GM20000 (cell line): ENCODE measurements at regions not wholly inside any gene's neighbourhood (a gene's known extent, or its start where the extent isn't known, plus 50 kb on each side); places are given as distances from the start of the nearest gene placed in this dataset.

Source experiments
- DNase-seq: peaks from one replicate; pipeline ENCODE4 v3.0.0; 2012; ENCODE audit warnings: low spot score
- TF ChIP-seq, protein P1 (sequence below): IDR thresholded peaks from 2 replicates; pipeline ENCODE4 v1.5.1; 2012; ENCODE audit warnings: mild to moderate bottlenecking, control low read depth; ENCODE audit errors: extremely low read depth, missing control alignments

- TF ChIP-seq, protein P1, sequence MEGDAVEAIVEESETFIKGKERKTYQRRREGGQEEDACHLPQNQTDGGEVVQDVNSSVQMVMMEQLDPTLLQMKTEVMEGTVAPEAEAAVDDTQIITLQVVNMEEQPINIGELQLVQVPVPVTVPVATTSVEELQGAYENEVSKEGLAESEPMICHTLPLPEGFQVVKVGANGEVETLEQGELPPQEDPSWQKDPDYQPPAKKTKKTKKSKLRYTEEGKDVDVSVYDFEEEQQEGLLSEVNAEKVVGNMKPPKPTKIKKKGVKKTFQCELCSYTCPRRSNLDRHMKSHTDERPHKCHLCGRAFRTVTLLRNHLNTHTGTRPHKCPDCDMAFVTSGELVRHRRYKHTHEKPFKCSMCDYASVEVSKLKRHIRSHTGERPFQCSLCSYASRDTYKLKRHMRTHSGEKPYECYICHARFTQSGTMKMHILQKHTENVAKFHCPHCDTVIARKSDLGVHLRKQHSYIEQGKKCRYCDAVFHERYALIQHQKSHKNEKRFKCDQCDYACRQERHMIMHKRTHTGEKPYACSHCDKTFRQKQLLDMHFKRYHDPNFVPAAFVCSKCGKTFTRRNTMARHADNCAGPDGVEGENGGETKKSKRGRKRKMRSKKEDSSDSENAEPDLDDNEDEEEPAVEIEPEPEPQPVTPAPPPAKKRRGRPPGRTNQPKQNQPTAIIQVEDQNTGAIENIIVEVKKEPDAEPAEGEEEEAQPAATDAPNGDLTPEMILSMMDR: no peak
- DNase-seq: no peak
Measured at GRCh38 chr4:182103614-182104319, 139.4 kb upstream of the TENM3 start.

GRCh38 chr4:182105416-182105815 lies 137.8 kb upstream of the TENM3 start:
- DNase-seq: no peak
- TF ChIP-seq, protein P1: no peak

DNA sequence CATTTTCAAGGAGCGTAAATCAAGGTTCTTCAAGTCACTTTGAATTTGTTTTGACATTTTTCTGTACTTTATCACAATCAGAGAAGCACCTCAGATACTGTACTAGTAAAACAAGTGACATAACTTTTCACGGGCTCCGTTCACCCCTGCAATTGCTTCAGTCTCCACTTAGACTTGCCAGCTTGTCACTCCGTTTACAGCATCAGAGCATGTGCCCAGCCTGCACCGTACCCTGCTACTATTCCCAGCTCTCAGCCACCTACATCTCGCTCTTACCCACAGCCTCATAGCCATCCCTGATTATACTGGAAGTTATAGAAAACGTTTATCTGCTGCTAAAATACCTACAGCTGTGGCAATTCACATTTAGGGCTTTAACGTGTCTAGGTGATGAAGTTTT lies 135.3 kb upstream of the TENM3 start:
- TF ChIP-seq, protein P1: no peak
- no peak for DNase-seq

GRCh38 chr4:182111586-182111985 lies 131.6 kb upstream of the TENM3 start:
- TF ChIP-seq, protein P1: no peak

GRCh38 chr4:182113779-182114178 lies 129.4 kb upstream of the TENM3 start:
- TF ChIP-seq, protein P1: no peak

More at GRCh38 chr4:182111586-182111985, 131.6 kb upstream of the TENM3 start:
- no peak for DNase-seq

DNA sequence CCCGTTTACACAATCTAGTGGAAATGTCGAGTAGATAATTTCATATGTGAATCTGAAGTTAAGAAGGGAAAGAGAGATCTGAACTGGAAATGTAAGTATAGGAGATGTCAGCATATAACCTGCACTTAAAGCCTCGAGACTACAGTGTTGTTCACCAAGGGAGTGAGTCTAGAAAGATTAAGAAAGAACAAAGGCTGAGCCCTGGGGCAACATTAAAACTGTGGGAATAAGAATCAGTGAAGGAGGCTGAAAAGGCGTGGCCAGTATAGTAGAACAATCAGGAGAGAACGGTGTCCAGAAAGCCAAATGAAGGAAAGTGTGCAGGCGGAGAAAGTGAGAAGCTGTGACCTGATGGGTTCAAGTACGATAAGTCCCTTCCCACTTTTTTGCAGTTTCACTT lies 118.8 kb upstream of the TENM3 start:
- TF ChIP-seq, protein P1: no peak

More at GRCh38 chr4:182113779-182114178, 129.4 kb upstream of the TENM3 start:
- no peak for DNase-seq

GRCh38 chr4:182126096-182126495 lies 117.1 kb upstream of the TENM3 start:
- no peak for DNase-seq
- TF ChIP-seq, protein P1: no peak

More for the DNA sequence above, 118.8 kb upstream of the TENM3 start:
- DNase-seq: no peak
